OCI-LY3 (cell line): ENCODE measurements at regions not wholly inside any gene's neighbourhood (a gene's known extent, or its start where the extent isn't known, plus 50 kb on each side); places are given as distances from the start of the nearest gene placed in this dataset.

Source experiments
- H2AFZ ChIP-seq: fragments of 200-600, 300-600 bp; shearing (Covaris generic); 2 replicates; pipeline ENCODE4 v1.6.0; 2014; ENCODE audit warnings: antibody characterized with exemption, low read depth, low read length
- H3K27ac ChIP-seq: fragments of 200-600, 300-600 bp; sonication (generic); 2 replicates; pipeline ENCODE4 v1.5.1; 2014; ENCODE audit warnings: mild to moderate bottlenecking, low read length, moderate library complexity, mixed read lengths
- H3K27me3 ChIP-seq: fragments of 200-600, 300-600 bp; sonication (generic); 2 replicates; pipeline ENCODE4 v1.6.1; 2014; ENCODE audit warnings: low read depth, low read length, mixed read lengths
- H3K36me3 ChIP-seq: fragments of 200-600, 300-600 bp; sonication (generic); replicated peaks from 2 replicates; pipeline ENCODE3; 2014; ENCODE audit warnings: low read depth, low read length, mixed read lengths
- H3K4me1 ChIP-seq: fragments of 300-600, 200-600 bp; sonication (generic); 2 replicates; pipeline ENCODE4 v1.6.1; 2014; ENCODE audit warnings: low read length, mixed read lengths
- H3K4me2 ChIP-seq: fragments of 200-600, 300-600 bp; sonication (generic); 2 replicates; pipeline ENCODE4 v1.6.1; 2014; ENCODE audit warnings: low read length, mixed read lengths
- H3K4me3 ChIP-seq: fragments of 300-600, 200-600 bp; sonication (generic); 2 replicates; pipeline ENCODE4 v1.5.1; 2014; ENCODE audit warnings: antibody characterized with exemption, mild to moderate bottlenecking, low read length, moderate library complexity
- H3K79me2 ChIP-seq: fragments of 300-600, 200-600 bp; shearing (Covaris generic); 2 replicates; pipeline ENCODE4 v1.6.1; 2014; ENCODE audit warnings: mild to moderate bottlenecking, low read length, mixed read lengths
- H3K9ac ChIP-seq: fragments of 300-600, 200-600 bp; shearing (Covaris generic); 2 replicates; pipeline ENCODE4 v1.6.0; 2014; ENCODE audit warnings: mild to moderate bottlenecking, low read length, moderate library complexity
- H3K9me3 ChIP-seq: fragments of 200-600, 300-600 bp; shearing (Covaris generic); 2 replicates; pipeline ENCODE4 v1.6.1; 2014; ENCODE audit warnings: low read length, mixed read lengths; ENCODE audit not compliant: insufficient read depth
- H4K20me1 ChIP-seq: fragments of 200-600, 300-600 bp; sonication (generic); 2 replicates; pipeline ENCODE4 v1.6.1; 2016; ENCODE audit warnings: low read length, mixed read lengths; ENCODE audit not compliant: insufficient read depth
- EZH2phosphoT487 ChIP-seq: fragments of 200-600 bp; shearing (Covaris generic); IDR thresholded peaks from 2 replicates; pipeline ENCODE4 v1.6.1; 2018; ENCODE audit warnings: antibody characterized with exemption, mixed run types, low read depth
- TF ChIP-seq, protein P1 (sequence below): fragments of 200-600, 300-600 bp; sonication (generic); IDR thresholded peaks from 2 replicates; pipeline ENCODE4 v1.5.1; 2014; ENCODE audit warnings: antibody characterized with exemption, low read length, low read depth

GRCh38 chr7:51882412-51882811 lies 565.8 kb upstream of the COBL start:
- H4K20me1 ChIP-seq, result no peaks in the 10 kb centered on the region
- no peaks in the 10 kb centered on the region for H3K79me2 ChIP-seq
- no peaks in the 10 kb centered on the region for H3K36me3 ChIP-seq
- no peaks in the 10 kb centered on the region for H3K27me3 ChIP-seq
- no peaks in the 10 kb centered on the region; the same call in 1 of the 2 replicates for H3K4me1 ChIP-seq
- TF ChIP-seq, protein P1, sequence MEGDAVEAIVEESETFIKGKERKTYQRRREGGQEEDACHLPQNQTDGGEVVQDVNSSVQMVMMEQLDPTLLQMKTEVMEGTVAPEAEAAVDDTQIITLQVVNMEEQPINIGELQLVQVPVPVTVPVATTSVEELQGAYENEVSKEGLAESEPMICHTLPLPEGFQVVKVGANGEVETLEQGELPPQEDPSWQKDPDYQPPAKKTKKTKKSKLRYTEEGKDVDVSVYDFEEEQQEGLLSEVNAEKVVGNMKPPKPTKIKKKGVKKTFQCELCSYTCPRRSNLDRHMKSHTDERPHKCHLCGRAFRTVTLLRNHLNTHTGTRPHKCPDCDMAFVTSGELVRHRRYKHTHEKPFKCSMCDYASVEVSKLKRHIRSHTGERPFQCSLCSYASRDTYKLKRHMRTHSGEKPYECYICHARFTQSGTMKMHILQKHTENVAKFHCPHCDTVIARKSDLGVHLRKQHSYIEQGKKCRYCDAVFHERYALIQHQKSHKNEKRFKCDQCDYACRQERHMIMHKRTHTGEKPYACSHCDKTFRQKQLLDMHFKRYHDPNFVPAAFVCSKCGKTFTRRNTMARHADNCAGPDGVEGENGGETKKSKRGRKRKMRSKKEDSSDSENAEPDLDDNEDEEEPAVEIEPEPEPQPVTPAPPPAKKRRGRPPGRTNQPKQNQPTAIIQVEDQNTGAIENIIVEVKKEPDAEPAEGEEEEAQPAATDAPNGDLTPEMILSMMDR, result no peak
- TF ChIP-seq EZH2phosphoT487, result no peak
- H3K9ac ChIP-seq, result no peak overlapping the region
- H3K27ac ChIP-seq, result no peak overlapping the region
- no peaks in the 10 kb centered on the region for H3K9me3 ChIP-seq
- no peak overlapping the region for H3K4me2 ChIP-seq
- no peak overlapping the region for H2AFZ ChIP-seq
- H3K4me3 ChIP-seq, result no peak overlapping the region

GRCh38 chr7:51881309-51881708 lies 564.7 kb upstream of the COBL start:
- TF ChIP-seq EZH2phosphoT487, result no peak
- TF ChIP-seq, protein P1, result no peak
- H2AFZ ChIP-seq, result no peak overlapping the region

DNA sequence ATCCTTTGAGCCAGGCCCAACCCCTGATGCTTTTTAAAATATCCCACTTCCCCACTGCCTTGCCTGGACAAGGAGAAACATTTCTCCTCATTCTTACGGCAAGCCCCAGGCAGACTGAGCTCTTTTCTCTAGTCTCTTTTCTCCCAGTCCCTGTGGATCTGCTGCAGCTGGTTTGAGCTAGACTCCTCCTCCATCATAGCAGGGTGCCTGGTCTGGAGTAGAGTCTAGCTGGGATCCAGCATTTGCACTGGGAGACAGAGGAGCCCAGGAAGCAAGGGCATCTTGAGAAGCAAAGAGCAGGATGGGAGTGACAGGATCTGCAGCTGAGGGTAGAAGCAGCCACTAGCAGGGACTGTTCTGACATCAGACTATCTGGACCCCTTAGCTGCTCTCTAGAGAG lies 562.3 kb upstream of the COBL start:
- no peak overlapping the region for H2AFZ ChIP-seq
- TF ChIP-seq, protein P1, result no peak
- no peak for TF ChIP-seq EZH2phosphoT487
- H3K36me3 ChIP-seq, result no peaks in the 10 kb centered on the region
- no peaks in the 10 kb centered on the region for H3K79me2 ChIP-seq
- no peak overlapping the region for H3K9ac ChIP-seq
- no peaks in the 10 kb centered on the region for H3K9me3 ChIP-seq
- no peaks in the 10 kb centered on the region for H3K4me1 ChIP-seq
- no peaks in the 10 kb centered on the region for H4K20me1 ChIP-seq
- H3K4me2 ChIP-seq, result no peak overlapping the region
- H3K4me3 ChIP-seq, result no peak overlapping the region
- no peaks in the 10 kb centered on the region for H3K27me3 ChIP-seq
- H3K27ac ChIP-seq, result no peak overlapping the region

More at GRCh38 chr7:51881309-51881708, 564.7 kb upstream of the COBL start:
- Histone ChIP-seq H3K9ac (no peak overlapping the region), H3K9me3 (no peaks in the 10 kb centered on the region), H3K27me3 (no peaks in the 10 kb centered on the region), H3K4me3 (no peak overlapping the region), H3K4me1 (no peaks in the 10 kb centered on the region; the same call in 1 of the 2 replicates), H3K4me2 (no peak overlapping the region), H3K36me3 (no peaks in the 10 kb centered on the region), H3K27ac (no peak overlapping the region), H4K20me1 (no peaks in the 10 kb centered on the region), H3K79me2 (no peaks in the 10 kb centered on the region)

DNA sequence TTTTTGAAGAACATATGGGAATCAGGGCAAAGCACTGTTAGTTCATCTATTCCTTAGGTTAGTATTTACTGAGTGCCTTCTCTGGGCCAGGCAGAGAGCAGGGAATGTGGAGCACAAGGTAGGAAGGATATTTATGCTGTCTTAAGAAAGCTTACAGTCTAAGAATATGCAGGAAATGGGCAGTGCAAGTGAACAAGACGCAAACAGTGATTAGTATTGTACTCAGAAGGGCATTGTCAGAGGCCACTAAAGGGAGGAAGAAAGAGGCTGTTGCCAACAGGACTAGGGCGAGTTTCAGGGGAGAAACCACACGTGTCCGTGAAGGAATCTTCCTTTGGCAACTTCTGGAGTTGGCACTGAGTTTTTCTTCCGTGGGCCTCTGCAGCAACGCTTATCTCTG lies 552.8 kb upstream of the COBL start:
- no peaks in the 10 kb centered on the region for H3K36me3 ChIP-seq
- H3K4me1 ChIP-seq, result peaks cover 8% of the 10 kb centered on the region
- no peak overlapping the region for H3K4me3 ChIP-seq
- no peaks in the 10 kb centered on the region for H3K9me3 ChIP-seq
- no peaks in the 10 kb centered on the region for H4K20me1 ChIP-seq
- H3K79me2 ChIP-seq, result no peaks in the 10 kb centered on the region
- no peaks in the 10 kb centered on the region for H3K27me3 ChIP-seq
- no peak overlapping the region for H2AFZ ChIP-seq
- no peak overlapping the region for H3K4me2 ChIP-seq
- H3K9ac ChIP-seq, result no peak overlapping the region
- TF ChIP-seq EZH2phosphoT487, result no peak
- TF ChIP-seq, protein P1, result no peak
- no peak overlapping the region for H3K27ac ChIP-seq
